H1 (cell line): ENCODE measurements at regions not wholly inside any gene's neighbourhood (a gene's known extent, or its start where the extent isn't known, plus 50 kb on each side); places are given as distances from the start of the nearest gene placed in this dataset.

ENCODE experiments used
- CTCF ChIA-PET: fragments of 300-600 bp; sonication (Branson Sonifier 250); formaldehyde crosslinking; loops from one replicate; lab custom pipeline; 2021; ENCODE audit not compliant: partially characterized antibody; lab: Charles Lee
- POLR2A ChIA-PET: fragments of 300-600 bp; sonication (Branson Sonifier 250); formaldehyde crosslinking; loops from one replicate; lab custom pipeline; 2021; ENCODE audit warnings: inconsistent platforms; ENCODE audit not compliant: partially characterized antibody; lab: Charles Lee
- DNase-seq, 2 experiments: peaks; one replicate each; pipeline versions ENCODE4 v3.0.0 to v3.0.0-alpha.2; 2010 to 2022; ENCODE audit warnings: low spot score in 2 of 2, low read depth in 1 of 2, mixed read lengths in 1 of 2
- FAIRE-seq: peaks from 2 replicates; lab custom pipeline; 2011; peaks lifted over from hg19 to GRCh38; lab: Jason Lieb, UNC
- H2AFZ ChIP-seq: 2 replicates; pipeline ENCODE4 v1.8.1; 2012; ENCODE audit warnings: low read length, inconsistent platforms
- H2AK5ac ChIP-seq: 2 replicates; pipeline ENCODE4 v1.6.1; 2013; ENCODE audit warnings: low read depth, low read length
- H2BK120ac ChIP-seq: replicated peaks from 2 replicates; pipeline ENCODE3; 2013; ENCODE audit warnings: low read depth, low read length, inconsistent platforms
- H2BK12ac ChIP-seq: 2 replicates; pipeline ENCODE4 v1.6.1; 2013; ENCODE audit warnings: low read depth, low read length
- H2BK15ac ChIP-seq: 2 replicates; pipeline ENCODE4 v1.6.1; 2013; ENCODE audit warnings: low read length
- H2BK20ac ChIP-seq: 2 replicates; pipeline ENCODE4 v1.6.1; 2013; ENCODE audit warnings: low read length
- H2BK5ac ChIP-seq: 2 replicates; pipeline ENCODE4 v1.6.1; 2013; ENCODE audit warnings: low read depth, low read length
- H3K14ac ChIP-seq: 2 replicates; pipeline ENCODE4 v1.6.1; 2013; ENCODE audit warnings: inconsistent platforms; ENCODE audit not compliant: insufficient read length
- H3K18ac ChIP-seq: 2 replicates; pipeline ENCODE4 v1.6.1; 2013; ENCODE audit warnings: low read length; ENCODE audit errors: extremely low read depth
- H3K23ac ChIP-seq: 2 replicates; pipeline ENCODE4 v1.6.1; 2013; ENCODE audit warnings: inconsistent platforms; ENCODE audit not compliant: insufficient read length
- H3K23me2 ChIP-seq: 2 replicates; pipeline ENCODE4 v1.6.1; 2013; ENCODE audit warnings: low read depth, low read length
- H3K27ac ChIP-seq: 2 replicates; pipeline ENCODE4 v1.6.1; 2011; ENCODE audit warnings: low read depth, low read length, inconsistent platforms
- H3K27me3 ChIP-seq, 4 experiments: replicated peaks in 1 of 4; 1 replicate in 1 of 4; 2 replicates in 3 of 4; pipeline versions ENCODE4 v1.6.1 to v1.8.1; 2011 to 2013; ENCODE audit warnings: low read length in 3 of 4, mild to moderate bottlenecking in 3 of 4, inconsistent platforms in 2 of 4, mixed read lengths in 2 of 4, moderate library complexity in 1 of 4; ENCODE audit not compliant: control insufficient read depth in 3 of 4, insufficient read depth in 3 of 4; ENCODE audit errors: extremely low read depth in 1 of 4
- H3K36me3 ChIP-seq, 4 experiments: 2 replicates each; pipeline versions ENCODE4 v1.6.1 to v1.8.1; 2011 to 2013; ENCODE audit warnings: mild to moderate bottlenecking in 4 of 4, low read length in 3 of 4, moderate library complexity in 2 of 4, control low read depth in 1 of 4, inconsistent platforms in 1 of 4; ENCODE audit not compliant: insufficient read depth in 4 of 4, control insufficient read depth in 2 of 4
- H3K4ac ChIP-seq: replicated peaks from 2 replicates; pipeline ENCODE3; 2013; ENCODE audit warnings: low read length, low read depth, mixed read lengths, inconsistent platforms; ENCODE audit not compliant: insufficient read length
- H3K4me1 ChIP-seq, 4 experiments: replicated peaks in 1 of 4; 1 replicate in 1 of 4; 2 replicates in 3 of 4; pipeline versions ENCODE4 v1.6.1 to v1.8.1; 2011 to 2013; ENCODE audit warnings: low read length in 3 of 4, inconsistent platforms in 2 of 4, mixed read lengths in 1 of 4; ENCODE audit not compliant: insufficient read depth in 4 of 4, control insufficient read depth in 3 of 4
- H3K4me2 ChIP-seq, 2 experiments: 2 replicates each; pipeline versions ENCODE4 v1.6.1 to v1.8.1; 2011 to 2013; ENCODE audit warnings: low read depth in 2 of 2, low read length in 2 of 2, control low read depth in 1 of 2, inconsistent platforms in 1 of 2, mild to moderate bottlenecking in 1 of 2; ENCODE audit not compliant: insufficient read depth in 1 of 2
- H3K4me3 ChIP-seq, 4 experiments: fragments of 200-600, 300-600 bp in 1 of 4; sonication (generic), shearing (Covaris generic), sonication (Bioruptor Twin) in 1 of 4; 2 replicates each; pipeline versions ENCODE4 v1.5.1 to v1.8.1; 2011 to 2016; ENCODE audit warnings: low read length in 4 of 4, low read depth in 3 of 4, control low read depth in 2 of 4, inconsistent platforms in 2 of 4, mild to moderate bottlenecking in 2 of 4, mixed read lengths in 1 of 4, moderate library complexity in 1 of 4; ENCODE audit not compliant: insufficient read depth in 2 of 4; ENCODE audit errors: extremely low read depth in 1 of 4
- H3K56ac ChIP-seq: replicated peaks from 2 replicates; pipeline ENCODE3; 2013; ENCODE audit warnings: low read depth, mild to moderate bottlenecking, mixed read lengths, low read length, inconsistent platforms; ENCODE audit not compliant: insufficient read length
- H3K79me1 ChIP-seq: 2 replicates; pipeline ENCODE4 v1.6.1; 2013; ENCODE audit warnings: low read depth, low read length, control low read depth
- H3K79me2 ChIP-seq, 2 experiments: 2 replicates each; pipeline versions ENCODE4 v1.6.1 to v1.8.1; 2012 to 2013; ENCODE audit warnings: low read length in 2 of 2, mild to moderate bottlenecking in 2 of 2, inconsistent platforms in 1 of 2; ENCODE audit not compliant: insufficient read depth in 2 of 2, control insufficient read depth in 1 of 2
- H3K9ac ChIP-seq, 4 experiments: replicated peaks in 1 of 4; 1 replicate in 1 of 4; 2 replicates in 3 of 4; pipeline versions ENCODE4 v1.6.1 to v1.8.1; 2011 to 2013; ENCODE audit warnings: low read depth in 3 of 4, low read length in 3 of 4, control low read depth in 2 of 4, mild to moderate bottlenecking in 2 of 4, moderate library complexity in 2 of 4, inconsistent platforms in 1 of 4; ENCODE audit errors: extremely low read depth in 1 of 4
- H3K9me3 ChIP-seq, 2 experiments: 2 replicates each; pipeline versions ENCODE4 v1.6.1 to v1.8.1; 2012 to 2013; ENCODE audit warnings: mild to moderate bottlenecking in 2 of 2, moderate library complexity in 2 of 2, control low read depth in 1 of 2, inconsistent platforms in 1 of 2, low read depth in 1 of 2, low read length in 1 of 2, mixed read lengths in 1 of 2; ENCODE audit not compliant: insufficient read depth in 2 of 2
- H4K20me1 ChIP-seq, 2 experiments: replicated peaks in 1 of 2; 2 replicates each; pipeline versions ENCODE3 to v1.8.1; 2011 to 2013; ENCODE audit warnings: inconsistent platforms in 2 of 2, low read length in 2 of 2, mild to moderate bottlenecking in 1 of 2; ENCODE audit not compliant: insufficient read depth in 2 of 2, control insufficient read depth in 1 of 2
- H4K5ac ChIP-seq: 2 replicates; pipeline ENCODE4 v1.6.1; 2013; ENCODE audit warnings: low read length, low read depth, mixed read lengths, inconsistent platforms; ENCODE audit not compliant: insufficient read length
- H4K8ac ChIP-seq: 2 replicates; pipeline ENCODE4 v1.8.0; 2013; ENCODE audit warnings: mild to moderate bottlenecking, moderate library complexity, low read length, inconsistent platforms; ENCODE audit not compliant: insufficient read depth; ENCODE audit errors: extremely low read depth
- H4K91ac ChIP-seq: replicated peaks from 2 replicates; pipeline ENCODE3; 2013; ENCODE audit warnings: low read length, mixed read lengths, inconsistent platforms; ENCODE audit not compliant: insufficient read length
- ATF3 ChIP-seq: IDR thresholded peaks from 2 replicates; pipeline ENCODE4 v1.6.1; 2011; ENCODE audit warnings: low read depth, mild to moderate bottlenecking, low read length; ENCODE audit not compliant: insufficient read depth
- CHD2 ChIP-seq: IDR thresholded peaks from 2 replicates; pipeline ENCODE4 v1.6.1; 2012; ENCODE audit warnings: low read length, improper control_type of control experiment
- CTBP2 ChIP-seq: IDR thresholded peaks from 2 replicates; pipeline ENCODE4 v1.7.0; 2011; ENCODE audit warnings: borderline replicate concordance, mild to moderate bottlenecking, moderate library complexity, mixed read lengths, low read length; ENCODE audit not compliant: insufficient read depth, insufficient read length
- EZH2 ChIP-seq: fragments of 200-600 bp; sonication (generic); IDR thresholded peaks from 2 replicates; pipeline ENCODE4 v1.7.1; 2012; ENCODE audit warnings: low read depth, mild to moderate bottlenecking, moderate library complexity, low read length, inconsistent platforms; ENCODE audit not compliant: severe bottlenecking
- MAX ChIP-seq: IDR thresholded peaks from 2 replicates; pipeline ENCODE4 v1.6.1; 2012; ENCODE audit warnings: inconsistent platforms
- POLR2AphosphoS5 ChIP-seq: IDR thresholded peaks from 2 replicates; pipeline ENCODE4 v1.6.1; 2011; ENCODE audit warnings: low read depth, low read length
- RXRA ChIP-seq: IDR thresholded peaks from 2 replicates; pipeline ENCODE4 v1.6.1; 2011; ENCODE audit warnings: low read depth, mild to moderate bottlenecking, low read length, moderate library complexity; ENCODE audit not compliant: insufficient read depth
- SIRT6 ChIP-seq: IDR thresholded peaks from one replicate; pipeline ENCODE4 v1.7.1; 2012; ENCODE audit warnings: low read length, inconsistent platforms
- WGBS, 2 experiments: shearing (Covaris generic) in 1 of 2; methylation state at CpG; one replicate each; pipeline versions ENCODE4 v1.1.6 to v1.1.7; 2013 to 2015; ENCODE audit warnings: low lambda C conversion rate in 2 of 2, mixed read lengths in 2 of 2, inconsistent platforms in 1 of 2, low coverage in 1 of 2, missing lambda C conversion rate in 1 of 2; ENCODE audit not compliant: insufficient replicate concordance in 2 of 2, insufficient coverage in 1 of 2, insufficient read length in 1 of 2; ENCODE audit errors: extremely low coverage in 1 of 2, missing lambda C conversion rate in 1 of 2; 5-methylcytosine and 5-hydroxymethylcytosine counted together

GRCh38 chr22:49094151-49094550 is 733.5 kb downstream of the BRD1 start:
- Histone ChIP-seq H3K4me3 (no peak overlapping the region), H2AFZ (no peak overlapping the region), H3K27ac (no peak overlapping the region), H3K4ac (no peak overlapping the region), H3K79me1 (no peaks in the 10 kb centered on the region), H3K79me2 (no peaks in the 10 kb centered on the region), H3K23ac (no peak overlapping the region), H3K4me2 (no peak overlapping the region), H2BK120ac (no peak overlapping the region), H2AK5ac (no peak overlapping the region), H2BK12ac (no peak overlapping the region), H2BK15ac (no peak overlapping the region), H4K5ac (no peak overlapping the region), H2BK20ac (no peak overlapping the region), H4K8ac (no peak overlapping the region), H3K4me1 (no peaks in the 10 kb centered on the region), H3K18ac (no peak overlapping the region), H3K27me3 (no peaks in the 10 kb centered on the region), H3K56ac (no peak overlapping the region), H4K20me1 (peaks cover 0 to 4% of the 10 kb centered on the region in 2 experiments), H3K9ac (no peak overlapping the region), H3K9me3 (no peaks in the 10 kb centered on the region), H4K91ac (no peak overlapping the region), H3K14ac (no peak overlapping the region), H3K23me2 (peaks cover 3% of the 10 kb centered on the region; the same call in 1 of the 2 replicates), H3K36me3 (no peaks in the 10 kb centered on the region; a peak in 1 of 8 replicates), H2BK5ac (no peak overlapping the region)
- FAIRE-seq (no peak), DNase-seq (no peak)
- CTCF ChIA-PET, result no interaction called here
- 80 to 100% methylated on average over 1 to 3 of the region's 7 CpGs for WGBS, 2 experiments
- POLR2A ChIA-PET, result no interaction called here
- TF ChIP-seq MAX, result no peak
- no peak for TF ChIP-seq POLR2AphosphoS5
- TF ChIP-seq SIRT6, result no peak
- TF ChIP-seq ATF3, result no peak
- TF ChIP-seq EZH2, result no peak
- no peak for TF ChIP-seq CHD2
- no peak for TF ChIP-seq CTBP2
- TF ChIP-seq RXRA, result no peak
